PFSK-1 (cell line): ENCODE measurements at regions not wholly inside any gene's neighbourhood (a gene's known extent, or its start where the extent isn't known, plus 50 kb on each side); places are given as distances from the start of the nearest gene placed in this dataset.

Experiments used
- POLR2AphosphoS5 ChIP-seq: IDR thresholded peaks from 2 replicates; pipeline ENCODE4 v1.6.1; 2012; ENCODE audit warnings: low read depth, mild to moderate bottlenecking, control low read depth, low read length, moderate library complexity
- SIN3A ChIP-seq: IDR thresholded peaks from 2 replicates; pipeline ENCODE4 v1.6.1; 2012; ENCODE audit warnings: mild to moderate bottlenecking, low read length, moderate library complexity, borderline replicate concordance; ENCODE audit not compliant: insufficient read depth
- TAF1 ChIP-seq: IDR thresholded peaks from 2 replicates; pipeline ENCODE4 v1.6.1; 2012; ENCODE audit warnings: low read length, control low read depth, borderline replicate concordance; ENCODE audit not compliant: insufficient read depth
- TF ChIP-seq, protein P1 (sequence below), 2 experiments: IDR thresholded peaks; 2 replicates each; pipeline versions ENCODE4 v1.6.1 to v1.8.0; 2011 to 2012; ENCODE audit warnings: low read depth in 2 of 2, low read length in 2 of 2, control low read depth in 1 of 2, inconsistent platforms in 1 of 2, mild to moderate bottlenecking in 1 of 2, moderate library complexity in 1 of 2; ENCODE audit not compliant: insufficient read depth in 1 of 2

- no peak for TF ChIP-seq POLR2AphosphoS5
- TF ChIP-seq TAF1: no peak
- no peak for TF ChIP-seq SIN3A
- TF ChIP-seq, protein P1, sequence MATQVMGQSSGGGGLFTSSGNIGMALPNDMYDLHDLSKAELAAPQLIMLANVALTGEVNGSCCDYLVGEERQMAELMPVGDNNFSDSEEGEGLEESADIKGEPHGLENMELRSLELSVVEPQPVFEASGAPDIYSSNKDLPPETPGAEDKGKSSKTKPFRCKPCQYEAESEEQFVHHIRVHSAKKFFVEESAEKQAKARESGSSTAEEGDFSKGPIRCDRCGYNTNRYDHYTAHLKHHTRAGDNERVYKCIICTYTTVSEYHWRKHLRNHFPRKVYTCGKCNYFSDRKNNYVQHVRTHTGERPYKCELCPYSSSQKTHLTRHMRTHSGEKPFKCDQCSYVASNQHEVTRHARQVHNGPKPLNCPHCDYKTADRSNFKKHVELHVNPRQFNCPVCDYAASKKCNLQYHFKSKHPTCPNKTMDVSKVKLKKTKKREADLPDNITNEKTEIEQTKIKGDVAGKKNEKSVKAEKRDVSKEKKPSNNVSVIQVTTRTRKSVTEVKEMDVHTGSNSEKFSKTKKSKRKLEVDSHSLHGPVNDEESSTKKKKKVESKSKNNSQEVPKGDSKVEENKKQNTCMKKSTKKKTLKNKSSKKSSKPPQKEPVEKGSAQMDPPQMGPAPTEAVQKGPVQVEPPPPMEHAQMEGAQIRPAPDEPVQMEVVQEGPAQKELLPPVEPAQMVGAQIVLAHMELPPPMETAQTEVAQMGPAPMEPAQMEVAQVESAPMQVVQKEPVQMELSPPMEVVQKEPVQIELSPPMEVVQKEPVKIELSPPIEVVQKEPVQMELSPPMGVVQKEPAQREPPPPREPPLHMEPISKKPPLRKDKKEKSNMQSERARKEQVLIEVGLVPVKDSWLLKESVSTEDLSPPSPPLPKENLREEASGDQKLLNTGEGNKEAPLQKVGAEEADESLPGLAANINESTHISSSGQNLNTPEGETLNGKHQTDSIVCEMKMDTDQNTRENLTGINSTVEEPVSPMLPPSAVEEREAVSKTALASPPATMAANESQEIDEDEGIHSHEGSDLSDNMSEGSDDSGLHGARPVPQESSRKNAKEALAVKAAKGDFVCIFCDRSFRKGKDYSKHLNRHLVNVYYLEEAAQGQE (IDR thresholded peaks at IDR 0.05; ENCODE audit: insufficient read depth in 1 of 2, low read depth in 2 of 2, low read length in 2 of 2): no peak
Measured at GRCh38 chr3:182390421-182390820, 402.9 kb upstream of the ATP11B start.
